ENCODE measurements at regions not wholly inside any gene's neighbourhood (a gene's known extent, or its start where the extent isn't known, plus 50 kb on each side); places are given as distances from the start of the nearest gene placed in this dataset.

DNA sequence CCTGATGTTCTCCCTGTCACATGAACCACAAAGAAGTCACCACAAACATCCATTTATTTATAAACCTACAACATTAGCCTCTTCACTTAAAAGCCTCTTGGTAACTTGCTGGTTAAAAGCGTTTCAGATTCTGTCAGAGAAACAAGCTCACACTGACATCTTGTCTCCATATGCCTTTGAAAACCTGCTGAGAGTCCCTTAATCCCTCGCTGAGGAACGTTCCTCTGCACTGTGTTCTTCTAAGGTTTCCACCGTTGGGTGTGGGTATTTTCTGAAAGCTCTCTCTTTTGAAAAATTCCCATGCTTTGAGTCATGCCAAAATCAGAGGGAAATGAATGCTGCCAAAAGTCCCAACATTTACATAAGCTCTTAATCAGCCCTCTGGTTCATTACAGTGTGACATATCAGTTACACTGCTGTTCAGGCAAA lies 149.8 kb downstream of the CCDC34 start:
- DNase-seq: no peak

DNA sequence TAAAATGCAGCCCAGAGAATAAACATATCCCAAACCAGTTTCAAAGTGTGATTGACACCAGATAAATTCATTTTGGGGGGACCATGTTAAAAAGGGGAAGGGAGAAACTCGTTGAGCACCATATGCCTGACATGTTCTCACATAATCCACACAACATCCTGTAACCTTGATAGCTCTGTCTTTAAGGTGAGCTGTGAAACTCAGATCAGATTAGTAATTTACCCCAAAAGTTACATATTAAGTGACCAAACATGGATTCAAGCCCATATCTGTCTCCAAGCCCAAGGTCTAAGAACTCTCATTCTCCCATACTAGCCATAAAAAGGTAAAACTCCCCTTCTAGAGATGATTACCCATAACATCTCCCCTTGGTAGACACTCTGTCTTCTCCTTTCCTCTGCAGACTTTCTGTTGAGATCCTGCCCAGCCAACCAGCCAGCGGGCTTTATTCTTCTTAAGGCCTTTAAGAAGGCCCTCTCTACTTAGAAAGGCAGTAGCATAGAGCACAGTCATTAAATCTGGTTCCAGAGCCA lies 150.7 kb downstream of the CCDC34 start:
- DNase-seq: no peak

GRCh38 chr11:27211370-27212127 lies 151.5 kb downstream of the CCDC34 start:
- DNase-seq: no peak

DNA sequence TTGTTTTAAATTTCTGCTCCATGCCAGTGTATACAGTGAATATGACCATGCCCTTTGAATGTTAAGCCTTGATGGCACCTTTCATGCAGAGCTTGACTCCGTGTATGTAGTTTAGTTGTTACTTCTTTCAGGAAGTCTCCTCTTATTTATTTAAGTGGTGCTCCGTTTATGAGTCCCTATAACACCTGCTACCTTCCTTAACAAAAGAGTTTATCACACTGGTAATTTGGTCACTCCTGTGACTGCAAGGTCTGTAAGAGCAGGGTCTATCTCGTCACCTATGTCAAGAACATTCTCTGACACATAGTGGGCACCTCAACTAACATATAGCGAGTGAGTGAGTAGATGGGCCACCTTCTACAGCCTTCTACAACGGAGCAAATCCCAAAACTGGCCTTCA lies 152.5 kb downstream of the CCDC34 start:
- DNase-seq: no peak

DNA sequence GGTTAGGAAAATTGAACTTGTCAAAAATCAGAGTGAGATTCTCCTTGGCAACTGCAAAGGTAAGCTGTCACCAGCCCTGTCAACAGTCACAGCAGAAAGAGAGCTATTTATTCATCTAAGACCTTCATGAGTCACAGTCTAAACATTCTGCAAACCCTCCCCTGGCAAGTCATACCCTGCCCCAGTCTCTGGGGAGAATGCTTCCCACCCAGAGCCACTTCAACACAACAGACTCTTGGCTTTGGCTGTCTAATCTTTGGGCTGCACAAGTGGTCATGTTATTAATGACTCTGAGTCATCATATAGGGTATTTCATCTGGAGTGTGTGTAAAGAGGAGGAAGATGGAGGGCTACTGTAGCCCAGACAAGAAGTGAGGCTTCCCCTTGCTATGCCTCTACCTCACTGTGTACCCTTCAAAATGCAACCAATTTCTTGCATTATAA lies 153.4 kb downstream of the CCDC34 start:
- DNase-seq: no peak

- DNase-seq: no peak
These were observed 154.2 kb downstream of the CCDC34 start for GRCh38 chr11:27208846-27209245.

- DNase-seq: no peak
These were observed 155.9 kb downstream of the CCDC34 start for GRCh38 chr11:27207025-27207650.

DNA sequence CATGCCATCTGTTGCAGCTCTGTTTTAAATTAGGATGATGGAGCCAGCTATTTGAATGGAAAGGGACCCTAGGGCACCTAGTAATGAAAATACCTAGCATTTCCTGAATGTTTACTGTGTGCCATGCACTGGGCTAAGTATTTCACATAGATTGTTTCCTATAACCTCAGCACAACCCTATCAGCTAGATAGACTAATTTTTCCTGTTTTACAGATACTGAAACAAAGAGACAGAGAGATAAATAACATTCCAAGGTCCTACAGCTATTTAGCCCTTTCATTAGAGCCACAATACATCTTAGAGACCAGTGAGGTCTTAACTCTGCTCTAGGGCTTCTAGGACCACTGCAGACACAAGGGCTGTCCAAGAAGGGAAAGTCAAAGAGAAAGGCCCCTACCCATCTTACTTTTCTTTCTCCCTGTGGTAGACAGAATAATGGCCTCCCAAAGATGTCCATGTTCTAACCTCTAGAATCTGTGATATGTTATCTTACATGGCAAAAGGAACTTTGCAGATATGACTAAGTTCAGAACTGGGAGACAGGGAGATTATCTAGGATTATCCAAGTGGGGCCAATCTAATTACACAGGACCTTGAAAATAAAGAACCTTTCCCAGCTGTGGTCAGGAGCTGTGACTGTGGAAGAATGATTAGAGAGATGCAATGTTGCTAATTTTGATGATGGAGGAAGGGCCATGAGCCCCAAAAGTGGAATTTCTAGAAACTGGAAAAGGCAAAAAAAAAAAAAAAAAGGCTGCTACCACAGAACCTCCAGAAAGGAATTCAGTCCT lies 157.0 kb downstream of the CCDC34 start:
- DNase-seq: no peak

- DNase-seq: no peak
These were observed 157.8 kb downstream of the CCDC34 start for GRCh38 chr11:27205250-27205649.

DNA sequence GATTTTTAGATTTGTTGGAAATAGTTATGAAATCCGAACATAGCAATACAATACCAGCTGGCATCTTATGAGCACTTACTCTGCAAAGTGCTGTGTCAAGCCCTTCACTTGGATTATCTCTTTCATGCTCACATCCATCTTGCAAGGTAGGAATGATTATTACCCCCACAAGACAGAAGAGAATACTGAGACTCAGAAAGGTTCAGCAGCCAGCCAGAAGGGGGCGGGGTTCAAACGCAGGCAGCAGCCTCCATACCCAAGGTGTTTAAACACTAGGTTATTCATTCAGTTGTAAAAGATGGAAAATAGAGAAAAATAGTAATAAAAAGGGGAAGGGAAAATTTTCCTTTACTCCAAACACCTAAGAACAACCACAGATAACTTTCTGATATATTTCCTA lies 158.5 kb downstream of the CCDC34 start:
- DNase-seq: no peak

- no peak for DNase-seq
These were observed 159.9 kb downstream of the CCDC34 start for GRCh38 chr11:27203077-27203647.

GRCh38 chr11:27201454-27202302 lies 161.1 kb downstream of the BBOX1 start:
- DNase-seq: peak; percentile 88

DNA sequence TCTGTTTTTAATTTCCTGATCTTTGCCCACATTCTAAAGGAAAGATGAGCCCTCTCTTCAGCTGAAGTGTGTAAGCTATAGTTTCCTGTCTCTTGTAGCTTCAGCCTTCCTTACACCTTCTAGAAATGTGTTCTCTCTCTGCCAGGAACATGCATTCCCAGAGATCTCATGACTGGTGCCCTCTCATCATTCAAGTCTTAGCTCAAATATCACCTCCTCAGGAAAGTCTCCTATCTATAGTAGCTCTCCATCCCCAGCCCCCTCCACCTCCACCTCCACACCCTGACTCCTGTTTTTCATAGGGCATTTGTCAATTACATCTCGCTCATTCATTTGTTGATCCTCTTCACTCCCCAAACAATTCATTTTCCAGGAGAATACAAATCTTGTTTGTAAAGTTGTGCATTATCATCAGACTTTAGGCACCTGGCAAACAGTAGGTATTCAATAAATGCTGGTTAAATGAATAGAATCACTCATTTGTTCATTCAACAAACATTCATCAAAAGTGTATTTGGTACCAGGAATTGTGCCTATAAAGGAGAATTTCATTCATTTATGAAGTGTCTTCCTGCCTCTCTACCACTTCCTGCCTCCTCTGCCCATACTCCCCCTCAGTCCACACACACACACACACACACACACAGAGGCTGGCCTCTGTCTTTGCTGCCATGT lies 160.3 kb downstream of the BBOX1 start:
- DNase-seq: no peak

- DNase-seq: no peak
These were observed 155.7 kb downstream of the BBOX1 start for GRCh38 chr11:27196203-27196897.

DNA sequence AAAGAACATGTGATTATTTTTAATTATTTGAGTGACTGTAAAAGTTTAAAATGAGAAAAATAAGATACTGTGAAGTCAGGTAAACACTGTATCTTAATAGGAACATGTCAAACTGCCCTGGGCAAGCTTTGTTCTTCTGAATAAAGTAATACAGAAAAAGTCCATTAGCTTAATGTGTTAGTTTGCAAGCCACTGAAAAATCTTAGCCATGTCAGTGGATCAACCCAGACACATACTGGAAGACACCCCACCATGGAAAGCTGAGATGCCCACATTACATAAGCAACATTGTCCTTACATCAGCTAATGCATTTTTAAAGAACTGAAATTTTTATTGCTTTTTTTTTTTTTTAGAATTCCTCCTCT lies 155.2 kb downstream of the BBOX1 start:
- DNase-seq: no peak

DNA sequence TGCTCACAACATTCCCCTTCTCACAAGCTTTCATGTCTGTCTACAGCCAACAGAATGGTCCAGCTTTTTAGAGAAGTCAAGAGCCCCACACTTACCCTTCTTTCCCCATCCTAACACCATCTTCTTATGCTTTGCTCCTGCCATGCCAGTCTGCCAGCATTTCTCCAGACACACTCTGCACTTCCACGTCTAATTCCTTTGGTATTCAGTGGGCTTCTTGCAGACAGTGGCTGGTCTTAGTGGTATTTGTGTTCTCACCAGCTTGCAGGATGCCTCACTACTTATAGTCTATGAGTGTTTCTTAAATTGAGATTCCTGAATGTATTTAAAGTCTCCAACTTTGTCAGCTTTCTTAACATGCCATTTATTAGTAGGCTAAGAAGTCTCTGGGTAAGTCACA lies 154.4 kb downstream of the BBOX1 start:
- no peak for DNase-seq

DNA sequence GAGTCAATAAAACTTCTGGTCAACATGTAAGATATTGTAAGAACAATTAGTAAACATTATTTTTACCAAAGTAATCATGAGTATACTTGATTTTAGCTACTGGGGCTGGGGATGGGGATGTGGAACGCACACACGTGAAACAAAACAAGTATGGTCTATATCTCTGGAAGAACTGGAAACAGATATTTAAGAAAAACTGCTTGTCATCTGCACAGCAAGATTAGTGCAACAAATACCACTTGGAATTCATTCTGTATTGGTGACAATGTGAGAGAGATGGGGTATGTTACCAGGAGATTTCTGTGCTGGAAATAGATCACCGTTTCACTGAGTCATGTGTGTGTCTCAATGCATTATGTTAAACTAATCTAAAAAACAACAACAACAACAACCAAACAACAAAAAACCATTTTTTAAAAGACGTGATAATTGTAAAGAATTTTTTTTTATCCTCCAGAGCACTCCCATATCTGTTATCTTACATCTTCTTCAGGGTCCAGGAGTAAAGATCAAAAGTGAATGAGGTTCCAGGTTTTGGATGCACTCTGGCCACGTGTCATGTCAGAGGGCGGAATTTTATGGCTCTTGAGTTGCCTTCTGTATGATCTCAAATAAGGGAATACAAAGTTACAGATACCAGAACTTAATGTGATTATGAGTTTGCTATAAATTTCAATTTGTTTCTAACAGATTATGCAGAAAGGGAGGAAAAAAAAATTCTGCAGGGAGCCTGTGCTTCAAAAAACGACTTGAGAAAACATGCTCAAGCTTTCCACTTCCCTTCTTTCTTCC lies 153.0 kb downstream of the BBOX1 start:
- DNase-seq: no peak

DNA sequence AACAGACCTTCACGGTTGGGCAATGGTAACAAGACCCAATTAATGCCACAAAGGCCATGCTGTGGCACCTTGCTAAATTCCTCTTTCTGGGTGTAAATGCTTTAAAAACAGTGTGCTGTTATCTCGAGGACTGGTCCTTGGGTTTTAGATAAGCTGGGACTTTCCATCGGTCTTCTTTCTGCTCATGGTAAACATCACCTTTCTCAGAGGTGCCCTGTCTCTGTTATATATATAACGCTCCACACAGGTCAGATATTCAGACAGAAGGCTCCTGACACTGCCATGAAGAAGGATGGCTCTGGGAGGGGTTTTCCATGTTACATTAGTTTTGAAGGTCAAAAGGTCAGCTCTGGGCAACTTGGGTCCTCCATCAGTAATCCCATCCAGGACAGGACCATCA lies 151.6 kb downstream of the BBOX1 start:
- DNase-seq: no peak

GRCh38 chr11:27191639-27192038 lies 151.0 kb downstream of the BBOX1 start:
- DNase-seq: no peak

GRCh38 chr11:27188696-27189095 lies 148.1 kb downstream of the BBOX1 start:
- no peak for DNase-seq
